HEK293 (cell line): ENCODE measurements at regions not wholly inside any gene's neighbourhood (a gene's known extent, or its start where the extent isn't known, plus 50 kb on each side); places are given as distances from the start of the nearest gene placed in this dataset.
A peak's percentile ranks its signal among the peaks of the same experiment; 100 is the strongest.

Experiments used
- CTCF ChIA-PET: fragments of 350-600 bp; formaldehyde crosslinking; extraction: SDS; loops from one replicate; lab custom pipeline; 2021; ENCODE audit warnings: antibody characterized with exemption; lab: Yijun Ruan, JAX
- POLR2A ChIA-PET: fragments of 300-600 bp; formaldehyde crosslinking; extraction: SDS; loops from one replicate; lab custom pipeline; 2020; ENCODE audit warnings: antibody characterized with exemption, inconsistent platforms; lab: Yijun Ruan, JAX
- H3K27ac ChIP-seq: fragments of 200-500 bp; sonication (Bioruptor generic); 2 replicates; pipeline ENCODE4 v1.5.1; 2014; ENCODE audit warnings: low read depth, low read length, control low read depth, inconsistent platforms; ENCODE audit errors: extremely low read depth
- H3K36me3 ChIP-seq, 2 experiments: fragments of 200-500 bp in 1 of 2; sonication (Bioruptor generic) in 1 of 2; 1 replicate in 1 of 2; 2 replicates in 1 of 2; pipeline ENCODE4 v1.5.1; 2014 to 2017; ENCODE audit warnings: inconsistent platforms in 2 of 2, low read length in 2 of 2; ENCODE audit not compliant: control insufficient read depth in 2 of 2, insufficient read depth in 1 of 2
- H3K4me1 ChIP-seq: fragments of 200-500 bp; sonication (Bioruptor generic); 2 replicates; pipeline ENCODE4 v1.5.1; 2014; ENCODE audit warnings: mild to moderate bottlenecking, low read length, inconsistent platforms; ENCODE audit not compliant: control insufficient read depth, insufficient read depth
- H3K4me3 ChIP-seq: 2 replicates; pipeline ENCODE4 v1.5.1; 2011; ENCODE audit warnings: low read depth, mild to moderate bottlenecking, control low read depth, low read length, moderate library complexity
- H3K9me3 ChIP-seq: fragments of 200-500 bp; sonication (Bioruptor generic); 2 replicates; pipeline ENCODE4 v1.5.1; 2014; ENCODE audit warnings: low read depth, low read length, inconsistent platforms; ENCODE audit not compliant: control insufficient read depth, insufficient read depth
- GLI2 ChIP-seq: fragments of 450-650 bp; formaldehyde crosslinking; IDR thresholded peaks from 2 replicates; pipeline ENCODE4; 2017; ENCODE audit warnings: missing biosample characterization, missing genetic modification characterization, low read depth, borderline replicate concordance
- MEIS1 ChIP-seq: sonication (generic); formaldehyde crosslinking; IDR thresholded peaks from 2 replicates; pipeline ENCODE4 v1.8.1; 2022; ENCODE audit warnings: missing genetic modification reagents, mild to moderate bottlenecking, borderline replicate concordance
- SP2 ChIP-seq: fragments of 450-650 bp; formaldehyde crosslinking; IDR thresholded peaks from 2 replicates; pipeline ENCODE4 v1.5.1; 2016; ENCODE audit warnings: missing biosample characterization, missing genetic modification characterization
- SP7 ChIP-seq: fragments of 450-650 bp; formaldehyde crosslinking; IDR thresholded peaks from 2 replicates; pipeline ENCODE4 v1.5.1; 2016; ENCODE audit warnings: missing biosample characterization, missing genetic modification characterization
- TSHZ1 ChIP-seq: fragments of 450-650 bp; formaldehyde crosslinking; IDR thresholded peaks from 2 replicates; pipeline ENCODE4 v1.5.1; 2016; ENCODE audit warnings: missing biosample characterization, missing genetic modification characterization, borderline replicate concordance
- WT1 ChIP-seq: fragments of 450-650 bp; formaldehyde crosslinking; IDR thresholded peaks from 2 replicates; pipeline ENCODE4 v1.5.1; 2016; ENCODE audit warnings: missing biosample characterization, missing genetic modification characterization
- ZBTB21 ChIP-seq: fragments of 450-650 bp; formaldehyde crosslinking; IDR thresholded peaks from 2 replicates; pipeline ENCODE4 v1.5.1; 2017; ENCODE audit warnings: missing biosample characterization, missing genetic modification characterization
- ZIC2 ChIP-seq: fragments of 450-650 bp; formaldehyde crosslinking; IDR thresholded peaks from 2 replicates; pipeline ENCODE4 v1.5.1; 2016; ENCODE audit warnings: missing biosample characterization, missing genetic modification characterization
- ZNF155 ChIP-seq: fragments of 450-650 bp; formaldehyde crosslinking; IDR thresholded peaks from 2 replicates; pipeline ENCODE4 v1.5.1; 2016; ENCODE audit warnings: missing biosample characterization, missing genetic modification characterization
- ZNF174 ChIP-seq: fragments of 450-650 bp; formaldehyde crosslinking; IDR thresholded peaks from 2 replicates; pipeline ENCODE4 v1.5.0; 2017; ENCODE audit warnings: missing biosample characterization, mild to moderate bottlenecking, missing genetic modification characterization
- ZNF26 ChIP-seq: fragments of 450-650 bp; formaldehyde crosslinking; IDR thresholded peaks from 2 replicates; pipeline ENCODE4 v1.5.1; 2016; ENCODE audit warnings: missing biosample characterization, missing genetic modification characterization
- ZNF335 ChIP-seq: fragments of 450-650 bp; formaldehyde crosslinking; conservative IDR thresholded peaks from 2 replicates; pipeline ENCODE4 v1.5.1; 2016; ENCODE audit warnings: missing biosample characterization, missing genetic modification characterization
- ZNF362 ChIP-seq: fragments of 450-650 bp; formaldehyde crosslinking; IDR thresholded peaks from 2 replicates; pipeline ENCODE4 v1.5.1; 2016; ENCODE audit warnings: missing biosample characterization, missing genetic modification characterization
- ZNF391 ChIP-seq: fragments of 450-650 bp; formaldehyde crosslinking; IDR thresholded peaks from 2 replicates; pipeline ENCODE4 v1.5.1; 2016; ENCODE audit warnings: low read depth, missing biosample characterization, missing genetic modification characterization, borderline replicate concordance
- ZNF394 ChIP-seq: fragments of 450-650 bp; formaldehyde crosslinking; IDR thresholded peaks from 2 replicates; pipeline ENCODE4 v1.5.1; 2016; ENCODE audit warnings: missing biosample characterization, missing genetic modification characterization, mild to moderate bottlenecking, moderate library complexity, borderline replicate concordance
- ZNF404 ChIP-seq: fragments of 450-650 bp; formaldehyde crosslinking; IDR thresholded peaks from 2 replicates; pipeline ENCODE4 v1.5.1; 2017; ENCODE audit warnings: missing biosample characterization, missing genetic modification characterization
- ZNF501 ChIP-seq: fragments of 450-650 bp; formaldehyde crosslinking; IDR thresholded peaks from 2 replicates; pipeline ENCODE4 v1.5.1; 2016; ENCODE audit warnings: missing biosample characterization, missing genetic modification characterization
- ZNF510 ChIP-seq: fragments of 450-650 bp; formaldehyde crosslinking; IDR thresholded peaks from 2 replicates; pipeline ENCODE4 v1.5.1; 2018; ENCODE audit warnings: mild to moderate bottlenecking, missing genetic modification characterization, missing biosample characterization; ENCODE audit not compliant: insufficient replicate concordance
- ZNF514 ChIP-seq: fragments of 450-650 bp; formaldehyde crosslinking; IDR thresholded peaks from 2 replicates; pipeline ENCODE4 v1.5.1; 2016; ENCODE audit warnings: missing biosample characterization, missing genetic modification characterization
- ZNF530 ChIP-seq: fragments of 450-650 bp; formaldehyde crosslinking; IDR thresholded peaks from 2 replicates; pipeline ENCODE4 v1.5.1; 2016; ENCODE audit warnings: low read depth, missing biosample characterization, missing genetic modification characterization
- ZNF654 ChIP-seq: fragments of 450-650 bp; formaldehyde crosslinking; IDR thresholded peaks from 2 replicates; pipeline ENCODE4 v1.5.1; 2016; ENCODE audit warnings: low read depth, missing biosample characterization, missing genetic modification characterization
- ZNF670 ChIP-seq: fragments of 450-650 bp; formaldehyde crosslinking; IDR thresholded peaks from 2 replicates; pipeline ENCODE4 v1.5.1; 2016; ENCODE audit warnings: missing biosample characterization, missing genetic modification characterization, low read depth
- ZSCAN16 ChIP-seq: fragments of 450-650 bp; formaldehyde crosslinking; IDR thresholded peaks from 2 replicates; pipeline ENCODE4 v1.5.1; 2016; ENCODE audit warnings: missing biosample characterization, missing genetic modification characterization
- ZSCAN4 ChIP-seq: fragments of 450-650 bp; formaldehyde crosslinking; IDR thresholded peaks from 2 replicates; pipeline ENCODE4 v1.5.1; 2017; ENCODE audit warnings: missing biosample characterization, missing genetic modification characterization

GRCh38 chr18:78547817-78548216, 431.8 kb upstream of the SALL3 start:
- Histone ChIP-seq H3K9me3 (no peaks in the 10 kb centered on the region), H3K4me1 (no peaks in the 10 kb centered on the region), H3K36me3 (no peaks in the 10 kb centered on the region), H3K27ac (no peak overlapping the region), H3K4me3 (no peak overlapping the region)
- TF ChIP-seq ZNF510, result no peak
- no peak for TF ChIP-seq GLI2
- no peak for TF ChIP-seq ZNF26 (tag by site-specific recombination)
- TF ChIP-seq ZNF654 (tag by site-specific recombination), result no peak
- no peak for TF ChIP-seq SP7 (tag by site-specific recombination)
- no peak for TF ChIP-seq ZSCAN16
- TF ChIP-seq TSHZ1, result no peak
- TF ChIP-seq ZNF404 (tag by site-specific recombination), result no peak
- no peak for TF ChIP-seq ZIC2 (tag by site-specific recombination)
- TF ChIP-seq ZNF514 (tag by site-specific recombination), result no peak
- no peak for TF ChIP-seq ZNF670 (tag by site-specific recombination)
- TF ChIP-seq WT1 (tag by site-specific recombination), result no peak
- CTCF ChIA-PET, result no interaction called here
- POLR2A ChIA-PET, result no interaction called here

- H3K4me1 ChIP-seq, result no peaks in the 10 kb centered on the region
- POLR2A ChIA-PET, result no interaction called here
- H3K9me3 ChIP-seq, result no peaks in the 10 kb centered on the region
- no peak overlapping the region for H3K4me3 ChIP-seq
- TF ChIP-seq ZNF155 (tag by site-specific recombination) (no peak), ZSCAN4 (peak; percentile 57), ZNF394 (tag by site-specific recombination) (no peak)
- H3K36me3 ChIP-seq, result no peaks in the 10 kb centered on the region
- CTCF ChIA-PET, result no interaction called here
- H3K27ac ChIP-seq, result no peak overlapping the region
Observed at GRCh38 chr18:78548261-78549058, 431.2 kb upstream of the SALL3 start.

- no peaks in the 10 kb centered on the region for H3K36me3 ChIP-seq
- H3K9me3 ChIP-seq, result no peaks in the 10 kb centered on the region
- no peaks in the 10 kb centered on the region for H3K4me1 ChIP-seq
- ChIA-PET POLR2A (no interaction called here), CTCF (interaction anchor here (0.8 kb wide), 1 partner anchor 64 kb away, joined by 5 read pairs; no protein-coding TSS in a partner anchor)
- no peak overlapping the region for H3K4me3 ChIP-seq
- H3K27ac ChIP-seq, result no peak overlapping the region
- TF ChIP-seq ZNF335 (tag by site-specific recombination) (no peak), ZNF530 (tag by site-specific recombination) (no peak), ZNF362 (tag by site-specific recombination) (no peak), ZNF501 (no peak), ZBTB21 (tag by site-specific recombination) (no peak), SP2 (tag by site-specific recombination) (no peak), ZNF391 (tag by site-specific recombination) (no peak), MEIS1 (CRISPR knock-in tag) (no peak), ZNF174 (tag by site-specific recombination) (no peak)
Observed at GRCh38 chr18:78549971-78550370, 429.6 kb upstream of the SALL3 start.
